AG09319 (cell line): ENCODE measurements at regions not wholly inside any gene's neighbourhood (a gene's known extent, or its start where the extent isn't known, plus 50 kb on each side); places are given as distances from the start of the nearest gene placed in this dataset.
"Not testable (repeated sequence)": the region's sequence is repeated elsewhere in the genome, so short reads cannot be mapped to it uniquely, and the experiment has no call there.

Experiments
- DNase-seq: peaks from one replicate; pipeline ENCODE4 v3.0.0-alpha.2; 2010; ENCODE audit warnings: low read depth; ENCODE audit errors: extremely low read depth
- CTCF ChIP-seq: IDR thresholded peaks from 2 replicates; pipeline ENCODE4 v1.5.1; 2011; ENCODE audit warnings: low read depth, mild to moderate bottlenecking, inconsistent platforms, low read length, moderate library complexity

DNA sequence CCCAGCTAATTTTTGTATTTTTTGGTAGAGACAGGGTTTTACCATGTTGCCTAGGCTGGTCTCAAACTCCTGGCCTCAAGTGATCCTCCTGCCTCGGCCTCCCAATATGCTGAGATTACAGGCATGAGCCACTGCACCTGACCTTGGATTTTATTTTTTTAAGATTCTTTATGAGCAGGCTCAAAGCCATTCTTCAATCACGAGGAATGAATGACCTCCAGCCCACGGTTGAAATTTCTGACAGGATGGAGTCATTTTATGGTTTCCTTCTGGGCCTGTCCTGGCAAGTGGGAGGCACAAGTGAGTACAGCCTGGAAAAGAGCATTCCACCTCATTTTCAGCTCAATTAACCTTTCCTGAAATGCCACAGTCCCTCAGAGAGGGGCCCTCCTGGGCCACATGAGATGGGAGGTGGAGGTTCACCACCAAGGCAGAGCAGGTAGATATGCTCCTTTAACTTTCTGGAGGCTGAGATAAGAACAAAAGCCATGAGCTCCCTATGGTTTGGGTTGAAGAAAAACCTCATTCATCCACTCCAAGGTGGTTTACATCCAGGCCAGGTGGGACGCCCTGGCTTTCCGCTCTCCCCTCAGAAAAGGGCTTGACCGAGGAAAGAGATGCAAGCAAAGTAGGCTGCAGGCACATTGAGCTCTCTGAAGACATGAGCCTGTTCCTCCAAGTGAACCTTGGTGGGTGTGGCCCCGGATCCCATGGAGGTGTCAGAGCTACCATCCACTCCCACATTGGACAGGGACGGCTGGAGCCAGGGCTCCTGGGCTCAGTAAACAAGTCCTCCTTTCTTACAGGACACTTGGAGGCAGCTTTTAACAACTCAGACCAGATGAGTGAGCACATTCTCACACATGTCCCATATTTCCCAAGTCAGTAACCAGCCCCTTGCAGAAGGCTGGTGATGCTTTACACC is 208.5 kb upstream of the SSTR4 start:
- DNase-seq: no peak
- no peak for TF ChIP-seq CTCF

GRCh38 chr20:22827916-22828315 is 207.2 kb upstream of the SSTR4 start:
- no peak for DNase-seq
- TF ChIP-seq CTCF: no peak

- no peak for TF ChIP-seq CTCF
- DNase-seq: no peak
These were observed 205.8 kb upstream of the SSTR4 start for GRCh38 chr20:22829356-22829755.

GRCh38 chr20:22830138-22830537 is 205.0 kb upstream of the SSTR4 start:
- TF ChIP-seq CTCF: no peak
- no peak for DNase-seq

GRCh38 chr20:22830715-22831114 is 204.4 kb upstream of the SSTR4 start:
- not testable (repeated sequence) for DNase-seq

- DNase-seq: no peak
- no peak for TF ChIP-seq CTCF
These were observed 201.3 kb upstream of the SSTR4 start for GRCh38 chr20:22833851-22834250.

- DNase-seq: no peak
- no peak for TF ChIP-seq CTCF
These were observed 200.4 kb upstream of the SSTR4 start for GRCh38 chr20:22834651-22835256.
